IPS-NIHi11 (cell line): ENCODE measurements at regions not wholly inside any gene's neighbourhood (a gene's known extent, or its start where the extent isn't known, plus 50 kb on each side); places are given as distances from the start of the nearest gene placed in this dataset.
"Not testable (repeated sequence)": the region's sequence is repeated elsewhere in the genome, so short reads cannot be mapped to it uniquely, and the experiment has no call there.

Experiments
- DNase-seq: peaks from one replicate; pipeline ENCODE4 v3.0.0; 2012; ENCODE audit warnings: mixed read lengths, low spot score

- DNase-seq, result no peak
Measured at GRCh38 chr3:78255403-78255802, 1215.5 kb downstream of the ROBO2 start.

DNA sequence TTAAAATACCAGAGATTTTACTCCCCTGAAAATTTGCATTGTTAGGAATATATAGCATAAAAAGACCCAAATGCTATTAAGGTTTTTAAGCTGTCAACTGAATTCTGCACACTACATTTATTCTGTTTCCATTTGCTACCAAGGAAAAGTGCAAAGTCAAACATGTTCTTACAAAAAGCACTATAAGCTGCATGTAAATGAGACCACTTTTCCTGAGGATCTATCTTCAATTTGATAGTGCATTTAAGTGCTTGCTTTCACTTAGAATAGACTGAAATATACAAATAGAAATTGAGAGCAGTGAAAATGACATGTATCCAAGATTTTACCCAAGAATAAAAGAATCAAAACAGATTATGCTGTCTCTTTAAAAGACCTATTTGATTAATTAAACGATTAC is 1216.2 kb downstream of the ROBO2 start:
- DNase-seq, result no peak

DNA sequence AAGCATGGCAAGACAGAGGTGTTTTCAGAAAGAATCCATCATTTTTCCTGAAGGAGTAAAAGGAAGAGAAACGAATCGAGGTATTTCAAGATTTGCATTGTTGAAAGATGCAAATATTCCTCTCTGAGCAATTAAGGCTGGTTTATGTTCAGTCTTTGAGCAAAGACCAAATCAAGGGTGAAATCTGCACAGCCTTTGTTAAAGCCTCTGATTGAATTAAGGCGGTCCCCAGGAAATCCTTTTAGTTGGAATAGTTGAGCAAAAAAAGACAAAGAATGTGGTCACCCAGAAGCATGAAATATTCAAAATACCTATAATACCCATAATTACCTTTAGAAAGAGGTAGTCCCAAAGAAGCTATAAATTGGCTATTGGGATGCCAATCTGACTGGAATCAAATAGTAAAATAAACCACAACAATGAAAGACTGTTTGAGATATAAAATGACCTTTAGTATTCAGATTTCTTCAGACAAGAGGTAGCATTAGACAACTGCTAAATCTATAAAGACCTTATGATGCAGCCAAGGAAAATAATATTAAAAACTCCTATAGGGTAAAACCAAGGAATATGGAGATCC is 1218.1 kb downstream of the ROBO2 start:
- no peak for DNase-seq

GRCh38 chr3:78258798-78259197 is 1218.9 kb downstream of the ROBO2 start:
- DNase-seq, result no peak

DNA sequence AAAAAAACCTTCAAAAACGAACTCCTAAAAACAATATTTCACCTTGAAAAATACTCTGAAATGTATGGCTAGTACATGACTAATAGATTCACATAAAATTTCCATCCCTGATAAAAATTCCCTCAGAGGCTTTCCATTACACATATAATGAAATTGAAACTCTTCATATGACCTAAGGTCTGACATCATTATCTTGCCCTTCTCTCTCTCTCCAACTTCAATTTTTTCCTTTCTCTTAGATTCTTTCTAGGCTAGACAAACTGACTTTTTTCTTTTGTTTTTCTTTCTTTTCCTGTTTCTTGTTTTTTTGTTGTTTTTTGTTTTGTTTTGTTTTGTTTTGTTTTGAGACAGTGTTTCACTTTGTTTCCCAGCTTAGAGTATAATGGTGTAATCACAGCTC is 1220.5 kb downstream of the ROBO2 start:
- DNase-seq, result no peak

- DNase-seq, result not testable (repeated sequence)
Measured at GRCh38 chr3:78266550-78266949, 1226.7 kb downstream of the ROBO2 start.

DNA sequence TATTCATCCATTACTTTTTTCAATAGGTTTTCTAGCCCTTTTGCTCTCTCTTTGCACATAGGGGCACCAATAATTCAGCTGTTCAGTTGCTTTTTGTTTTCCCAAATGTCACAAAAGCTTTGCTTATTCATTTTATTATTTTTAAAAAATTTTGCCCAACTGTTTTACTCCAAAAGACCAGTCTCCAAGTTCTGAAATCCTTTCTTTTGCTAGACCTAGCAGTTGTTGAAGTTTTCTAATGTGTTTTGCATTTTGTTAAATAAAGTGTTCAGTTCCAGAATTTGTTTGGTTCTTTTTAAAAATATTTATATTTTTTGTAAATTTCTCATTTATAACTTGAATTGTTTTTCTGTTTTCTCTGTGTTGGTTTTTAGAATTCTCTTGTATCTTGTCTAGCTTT is 1227.3 kb downstream of the ROBO2 start:
- no peak for DNase-seq

DNA sequence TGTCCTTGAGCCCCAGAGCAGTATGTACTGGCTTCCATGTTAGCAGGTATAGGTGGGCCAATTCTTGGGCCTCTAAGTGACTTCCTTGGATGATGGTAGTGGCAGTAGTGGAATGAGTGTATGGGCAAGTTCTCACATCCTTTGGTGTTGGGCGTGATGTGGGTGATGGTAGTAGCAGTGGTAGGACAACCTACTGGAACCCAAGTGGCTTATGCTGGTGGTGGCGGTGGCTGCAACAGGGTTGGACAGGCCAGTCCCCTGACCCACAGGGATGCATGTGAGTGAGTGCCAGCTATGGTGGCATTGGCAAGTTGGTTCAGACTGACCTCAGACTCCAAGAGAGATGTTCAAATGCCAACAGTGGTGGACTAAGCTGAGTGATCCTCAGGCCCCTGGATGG is 1228.2 kb downstream of the ROBO2 start:
- DNase-seq, result no peak

DNA sequence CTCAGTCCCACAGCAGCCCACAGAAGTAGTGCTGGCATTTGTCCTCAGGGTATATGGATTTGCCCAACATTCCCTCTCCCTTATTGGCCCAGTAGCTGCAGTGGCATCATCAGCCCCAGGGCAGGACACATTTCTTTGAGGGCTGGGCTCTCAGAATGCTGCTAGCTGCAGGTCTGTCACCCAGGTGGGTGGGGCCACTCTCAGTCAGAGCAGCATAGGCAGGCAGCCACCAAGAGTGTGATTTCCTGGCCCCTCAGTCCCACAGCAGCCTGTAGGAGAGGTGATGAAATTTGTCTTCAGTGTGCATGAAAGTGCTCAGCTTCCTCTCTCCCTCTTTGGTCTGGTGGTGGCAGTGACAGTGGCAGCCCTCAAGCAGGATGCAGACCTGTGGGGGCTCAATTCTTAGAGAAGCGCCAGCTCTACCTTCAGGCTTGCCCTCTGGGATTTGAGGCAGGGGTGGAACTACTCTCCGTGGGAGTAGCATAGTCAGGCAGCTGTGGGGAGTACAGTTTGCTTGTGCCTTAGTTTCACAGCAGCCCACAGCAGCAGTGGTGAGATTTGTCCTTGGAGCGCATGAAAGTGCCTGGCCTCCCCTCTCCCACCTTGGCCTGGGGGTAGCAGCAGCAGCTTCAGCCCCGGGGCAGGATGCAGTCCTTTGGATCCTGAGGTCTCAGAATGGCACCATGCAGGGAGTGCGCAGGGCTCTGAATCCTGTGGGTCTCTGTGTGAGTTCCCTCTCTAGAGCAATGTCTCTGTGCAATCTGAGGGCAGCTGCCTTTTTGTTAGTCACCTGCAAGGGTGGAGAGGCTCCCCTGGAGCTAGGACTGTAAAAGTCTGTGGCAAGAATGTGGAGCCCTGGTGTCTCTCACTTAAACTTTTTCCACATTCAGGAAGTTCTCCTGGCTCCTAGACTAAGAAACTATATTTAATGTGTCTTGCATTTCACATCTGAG is 1229.1 kb downstream of the ROBO2 start:
- DNase-seq, result no peak

GRCh38 chr3:78273326-78273725 is 1233.4 kb downstream of the ROBO2 start:
- DNase-seq, result no peak

DNA sequence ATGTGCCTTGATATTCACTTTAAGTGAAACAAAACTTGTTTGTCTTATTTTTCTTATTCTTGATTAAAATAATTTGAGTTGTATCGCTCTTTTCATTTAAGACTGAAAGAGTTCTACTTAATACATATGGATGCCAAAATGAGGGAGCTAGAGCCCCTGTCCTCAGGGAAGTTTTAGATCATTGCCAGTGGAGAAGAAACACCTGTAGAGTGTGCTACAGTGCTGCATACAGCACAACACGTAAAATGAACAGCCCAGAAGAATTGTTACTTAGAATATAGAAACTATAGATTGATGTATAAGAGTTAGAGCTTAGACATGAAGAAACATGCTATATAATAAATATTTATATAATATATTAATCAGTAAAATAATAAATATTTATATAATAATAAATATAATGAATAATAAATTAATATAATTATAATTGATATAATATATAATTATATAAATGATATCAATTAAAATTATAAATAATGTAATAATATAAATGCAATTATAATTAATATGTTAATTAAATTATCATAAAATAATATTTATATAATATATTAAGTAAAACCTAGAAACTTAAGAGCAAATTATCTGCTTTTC is 1234.7 kb downstream of the ROBO2 start:
- DNase-seq, result no peak

GRCh38 chr3:78275420-78275852 is 1235.5 kb downstream of the ROBO2 start:
- DNase-seq, result no peak

DNA sequence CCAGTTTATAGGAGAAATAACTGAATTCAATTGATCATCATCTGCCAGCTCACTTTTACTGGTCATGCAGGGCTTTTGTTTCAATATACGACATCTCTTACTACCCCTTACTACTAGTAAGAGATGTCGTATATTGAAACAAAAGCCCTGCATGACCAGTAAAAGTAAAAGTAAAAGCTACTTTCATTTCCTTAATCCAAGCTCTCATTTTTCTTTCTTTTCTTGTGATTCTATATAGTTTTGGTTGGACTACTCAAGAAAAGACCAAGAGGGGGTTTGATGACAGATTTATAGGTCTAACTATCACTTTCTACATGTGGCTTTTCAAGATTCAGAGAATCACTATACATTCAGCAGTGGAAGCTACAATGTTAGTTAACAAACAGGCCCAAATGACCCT is 1237.3 kb downstream of the ROBO2 start:
- DNase-seq, result no peak

DNA sequence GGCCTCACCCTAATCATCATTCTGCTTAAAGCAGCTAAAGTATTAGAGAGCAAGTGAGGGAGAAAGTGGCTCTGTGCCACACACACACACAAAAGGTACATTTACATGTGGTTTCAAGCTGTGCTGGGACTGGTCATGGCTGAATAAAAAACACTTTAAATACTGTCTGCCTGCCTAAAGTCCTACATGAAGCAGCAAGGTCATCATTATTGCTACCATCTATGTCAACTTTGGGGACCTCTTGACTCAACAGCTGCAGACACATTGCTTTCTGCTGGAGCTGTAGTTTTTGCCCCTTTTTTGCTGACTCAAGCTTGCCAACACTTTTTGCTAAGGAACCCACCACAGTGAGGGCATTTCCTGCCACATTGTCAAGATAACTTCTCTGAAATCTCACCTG is 1237.9 kb downstream of the ROBO2 start:
- DNase-seq, result no peak

DNA sequence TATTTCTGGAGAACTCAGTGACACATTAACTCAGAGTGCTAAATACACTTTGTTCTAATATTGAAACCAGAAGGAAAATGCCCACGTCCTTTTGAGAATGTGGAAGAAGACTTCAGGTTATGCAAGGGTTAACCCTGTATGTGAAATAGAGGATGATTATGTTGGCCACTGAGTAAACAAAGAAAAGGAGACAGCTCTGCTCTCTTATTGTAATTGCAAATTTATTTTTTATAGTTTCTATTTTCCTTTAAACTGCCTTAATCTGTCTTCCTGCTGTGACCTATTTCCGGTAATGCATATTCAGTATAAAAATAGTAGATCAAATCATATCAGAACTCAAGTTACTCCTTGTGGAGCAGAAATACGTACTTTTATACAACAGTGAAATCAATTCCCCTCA is 1239.2 kb downstream of the ROBO2 start:
- DNase-seq, result no peak

DNA sequence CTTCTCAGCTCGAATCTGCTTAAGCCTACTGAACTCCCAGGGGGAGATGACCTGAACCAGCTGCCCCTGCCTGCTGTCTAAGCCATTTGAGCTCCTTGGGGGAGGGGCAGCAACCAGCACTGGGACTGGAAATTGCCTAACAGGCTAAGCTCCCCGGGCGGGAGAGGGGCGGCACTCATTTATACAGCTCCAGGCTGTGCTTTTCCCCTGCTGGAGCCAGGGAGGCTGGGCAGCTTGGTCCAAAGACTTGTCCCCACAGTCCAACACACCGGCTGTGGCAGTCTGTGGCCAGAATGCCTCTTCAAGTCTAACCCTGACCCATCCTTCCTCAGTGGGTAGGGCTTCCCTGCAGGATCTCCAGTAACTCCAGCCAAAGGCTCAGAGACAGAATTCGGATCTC is 1241.5 kb downstream of the ROBO2 start:
- no peak for DNase-seq

- DNase-seq, result no peak
Measured at GRCh38 chr3:78283994-78284393, 1244.1 kb downstream of the ROBO2 start.

DNA sequence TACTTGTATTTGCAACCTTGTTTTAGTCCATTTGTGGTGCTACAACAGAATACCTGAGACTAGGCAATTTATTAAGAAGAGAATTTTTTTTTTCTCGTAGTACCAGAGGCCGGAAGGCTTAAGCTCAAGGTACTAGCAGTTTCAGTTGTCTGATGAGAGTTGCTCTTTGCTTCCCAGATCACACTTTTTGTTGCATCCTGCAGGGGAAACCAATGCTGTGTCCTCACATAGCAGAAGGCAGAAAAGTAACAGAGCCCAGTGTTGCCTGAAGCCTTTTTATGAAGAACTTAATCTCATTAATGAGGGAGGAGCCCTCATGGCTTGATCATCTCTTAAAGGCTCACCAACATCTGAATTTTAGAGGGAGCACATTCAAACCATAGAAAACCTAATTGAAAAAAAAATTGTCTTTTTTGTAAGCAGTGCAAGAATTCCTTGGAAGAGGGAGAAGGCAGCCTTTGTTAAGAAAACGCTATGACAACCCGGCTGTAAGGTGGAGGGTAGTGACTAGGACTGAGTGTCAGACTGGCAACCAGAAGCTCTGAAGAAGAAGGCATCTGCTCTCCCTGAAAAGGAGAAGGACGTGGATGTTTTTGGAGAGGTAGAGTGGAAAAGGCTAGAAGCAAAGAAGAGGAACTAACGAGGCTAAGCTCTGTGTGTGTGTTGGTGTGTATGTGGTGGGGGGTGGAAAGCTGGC is 1245.3 kb downstream of the ROBO2 start:
- no peak for DNase-seq

- DNase-seq, result no peak
Measured at GRCh38 chr3:78287085-78287484, 1247.2 kb downstream of the ROBO2 start.

- DNase-seq, result no peak
Measured at GRCh38 chr3:78293284-78293683, 1253.4 kb downstream of the ROBO2 start.

DNA sequence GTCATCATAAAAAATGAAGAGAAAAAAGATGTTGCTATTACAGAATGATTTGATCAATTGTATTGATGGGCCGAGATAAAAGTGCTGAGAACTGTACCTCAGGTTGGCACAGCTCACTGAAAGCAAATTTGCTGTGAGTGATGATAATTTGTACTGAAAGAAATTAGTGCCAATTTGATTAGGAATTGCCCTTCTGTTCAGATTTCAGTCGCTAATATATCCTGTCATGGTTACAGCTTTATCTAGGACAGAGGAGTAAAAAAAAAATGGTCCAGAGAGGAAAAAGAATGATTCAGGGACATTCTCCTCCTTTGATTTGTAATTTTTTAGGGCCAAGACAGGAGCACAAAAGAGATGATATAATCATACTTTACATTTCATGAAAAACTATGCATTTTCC is 1264.2 kb downstream of the ROBO2 start:
- DNase-seq, result no peak

DNA sequence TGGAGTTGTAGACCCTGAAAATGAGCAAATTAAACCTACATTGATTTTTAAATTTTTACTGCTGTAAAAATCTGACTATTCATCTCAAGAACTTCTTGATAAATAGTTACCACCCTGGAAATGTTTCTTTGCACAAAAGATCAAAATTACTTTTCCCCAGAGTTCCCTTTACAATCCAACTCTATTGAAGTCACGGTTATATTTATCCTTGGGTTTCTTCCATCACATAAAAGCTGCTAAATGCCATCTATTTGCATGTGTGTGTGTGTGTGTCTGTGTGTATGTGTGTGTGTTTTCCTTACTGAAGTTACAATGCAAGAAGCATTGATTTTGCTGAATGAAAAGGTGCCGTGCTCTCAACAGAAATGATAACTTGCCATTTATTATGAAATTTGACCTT is 1273.0 kb downstream of the ROBO2 start:
- no peak for DNase-seq

- no peak for DNase-seq
Measured at GRCh38 chr3:78313332-78313731, 1273.4 kb downstream of the ROBO2 start.
